Thoracic aorta (tissue), 2 donors: ENCODE measurements at regions not wholly inside any gene's neighbourhood (a gene's known extent, or its start where the extent isn't known, plus 50 kb on each side); places are given as distances from the start of the nearest gene placed in this dataset.

ENCODE experiments used
- ATAC-seq: fragments of 150-250 bp; one replicate; pipeline ENCODE4 v1.8.0; 2017; ENCODE audit warnings: low read depth; ENCODE audit not compliant: insufficient number of reproducible peaks, low FRiP score
- DNase-seq: peaks from one replicate; pipeline ENCODE4 v3.0.0-alpha.2; 2020; ENCODE audit warnings: low spot score
- H3K27ac ChIP-seq, 2 donors: fragments of 200-600 bp; sonication (generic); 1 replicate in 1 of 2; 2 replicates in 1 of 2; pipeline ENCODE4 v1.5.1; 2016; ENCODE audit warnings: mild to moderate bottlenecking in 2 of 2, moderate library complexity in 2 of 2
- H3K27me3 ChIP-seq: fragments of 200-600 bp; sonication (generic); replicated peaks from 2 replicates; pipeline ENCODE4 v1.6.0; 2016; ENCODE audit warnings: mild to moderate bottlenecking; ENCODE audit not compliant: insufficient read depth
- H3K36me3 ChIP-seq: fragments of 200-600 bp; sonication (generic); one replicate; pipeline ENCODE4 v1.5.1; 2016
- H3K4me1 ChIP-seq, 2 donors: fragments of 200-600 bp; sonication (generic); 1 replicate in 1 of 2; 2 replicates in 1 of 2; pipeline versions ENCODE4 v1.5.1 to v1.6.0; 2016; ENCODE audit warnings: low read depth in 2 of 2, mild to moderate bottlenecking in 1 of 2; ENCODE audit not compliant: control insufficient read depth in 1 of 2
- H3K4me3 ChIP-seq: fragments of 200-600 bp; sonication (generic); 2 replicates; pipeline ENCODE4 v1.5.1; 2016; ENCODE audit warnings: mild to moderate bottlenecking
- H3K9me3 ChIP-seq: fragments of 200-600 bp; sonication (generic); 2 replicates; pipeline ENCODE4 v1.5.1; 2016
- TF ChIP-seq, protein P1 (sequence below): fragments of 200-600 bp; sonication (generic); IDR thresholded peaks from one replicate; pipeline ENCODE4 v1.5.1; 2019; ENCODE audit warnings: antibody characterized with exemption

DNA sequence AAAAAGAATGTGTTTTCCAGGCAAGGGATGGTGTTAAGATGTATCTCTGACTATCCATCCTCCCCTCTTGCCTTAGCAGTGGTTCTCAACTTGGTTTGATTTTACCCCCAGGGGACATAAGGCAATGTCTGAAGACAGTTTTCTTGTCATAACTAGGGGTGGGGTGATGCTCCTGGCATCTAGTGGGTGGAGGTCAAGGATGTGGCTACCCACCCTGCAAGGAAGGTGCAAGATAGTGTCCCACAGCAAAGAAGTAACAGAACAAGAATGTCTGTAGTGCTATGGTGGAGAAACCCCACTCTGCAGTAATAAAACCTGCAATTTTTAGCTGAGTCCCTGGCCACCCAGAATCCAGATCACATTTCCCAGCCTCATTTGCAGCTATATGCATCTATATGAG, 81.2 kb upstream of the TBL1X start:
- ATAC-seq = no peak
- TF ChIP-seq, protein P1, sequence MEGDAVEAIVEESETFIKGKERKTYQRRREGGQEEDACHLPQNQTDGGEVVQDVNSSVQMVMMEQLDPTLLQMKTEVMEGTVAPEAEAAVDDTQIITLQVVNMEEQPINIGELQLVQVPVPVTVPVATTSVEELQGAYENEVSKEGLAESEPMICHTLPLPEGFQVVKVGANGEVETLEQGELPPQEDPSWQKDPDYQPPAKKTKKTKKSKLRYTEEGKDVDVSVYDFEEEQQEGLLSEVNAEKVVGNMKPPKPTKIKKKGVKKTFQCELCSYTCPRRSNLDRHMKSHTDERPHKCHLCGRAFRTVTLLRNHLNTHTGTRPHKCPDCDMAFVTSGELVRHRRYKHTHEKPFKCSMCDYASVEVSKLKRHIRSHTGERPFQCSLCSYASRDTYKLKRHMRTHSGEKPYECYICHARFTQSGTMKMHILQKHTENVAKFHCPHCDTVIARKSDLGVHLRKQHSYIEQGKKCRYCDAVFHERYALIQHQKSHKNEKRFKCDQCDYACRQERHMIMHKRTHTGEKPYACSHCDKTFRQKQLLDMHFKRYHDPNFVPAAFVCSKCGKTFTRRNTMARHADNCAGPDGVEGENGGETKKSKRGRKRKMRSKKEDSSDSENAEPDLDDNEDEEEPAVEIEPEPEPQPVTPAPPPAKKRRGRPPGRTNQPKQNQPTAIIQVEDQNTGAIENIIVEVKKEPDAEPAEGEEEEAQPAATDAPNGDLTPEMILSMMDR = no peak

DNA sequence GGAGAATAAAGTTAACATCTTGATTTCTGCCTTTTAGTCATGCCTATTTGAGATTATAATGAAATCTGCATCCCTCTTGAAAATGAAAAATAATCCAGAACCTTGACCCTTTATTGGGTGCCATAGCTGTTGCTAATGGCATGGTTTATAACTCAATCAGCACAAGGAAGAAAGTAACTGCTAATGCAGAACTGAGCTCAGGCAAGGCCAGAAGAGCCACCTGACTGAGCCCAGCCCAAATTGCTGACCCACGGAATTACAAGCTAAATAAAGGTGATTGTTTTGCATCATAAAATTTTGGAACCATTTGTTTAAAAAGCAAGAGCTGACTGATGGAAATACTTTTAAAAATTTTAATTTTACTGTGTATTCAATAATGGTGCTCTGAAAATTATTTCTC, 76.4 kb upstream of the TBL1X start:
- no peak for DNase-seq
- no peaks in the 10 kb centered on the region for H3K27me3 ChIP-seq
- no peak for ATAC-seq
- no peaks in the 10 kb centered on the region for H3K9me3 ChIP-seq
- H3K27ac ChIP-seq = no peak overlapping the region
- TF ChIP-seq, protein P1 = no peak
- no peaks in the 10 kb centered on the region for H3K36me3 ChIP-seq
- H3K4me1 ChIP-seq = no peaks in the 10 kb centered on the region
- no peak overlapping the region for H3K4me3 ChIP-seq

More for the DNA sequence above, 81.2 kb upstream of the TBL1X start:
- no peaks in the 10 kb centered on the region for H3K27me3 ChIP-seq
- no peaks in the 10 kb centered on the region for H3K36me3 ChIP-seq
- H3K4me3 ChIP-seq = no peak overlapping the region
- DNase-seq = no peak
- no peaks in the 10 kb centered on the region for H3K4me1 ChIP-seq
- no peak overlapping the region for H3K27ac ChIP-seq
- H3K9me3 ChIP-seq = no peaks in the 10 kb centered on the region

DNA sequence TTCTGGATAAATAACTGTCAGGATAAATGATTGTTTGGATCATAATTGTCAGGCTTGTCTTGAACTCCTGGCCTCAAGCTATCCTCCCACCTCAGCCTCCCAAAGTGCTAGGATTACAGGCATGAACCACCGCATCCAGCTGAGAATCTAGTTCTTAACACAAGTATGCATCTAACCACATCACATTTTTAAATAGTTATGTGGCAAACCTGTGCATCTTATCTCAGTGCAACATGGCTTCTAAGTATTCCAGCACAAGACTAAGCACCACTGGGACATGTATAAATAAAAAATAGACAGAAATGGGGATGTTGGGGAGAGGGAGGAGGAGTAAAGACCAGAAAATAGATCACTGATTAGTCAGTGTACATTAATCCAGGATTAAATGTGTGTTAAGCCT, 74.7 kb upstream of the TBL1X start:
- H3K27me3 ChIP-seq = no peaks in the 10 kb centered on the region
- no peaks in the 10 kb centered on the region for H3K4me1 ChIP-seq
- TF ChIP-seq, protein P1 = no peak
- ATAC-seq = no peak
- no peaks in the 10 kb centered on the region for H3K9me3 ChIP-seq
- H3K4me3 ChIP-seq = no peak overlapping the region
- no peaks in the 10 kb centered on the region for H3K36me3 ChIP-seq
- DNase-seq = no peak
- no peak overlapping the region for H3K27ac ChIP-seq

DNA sequence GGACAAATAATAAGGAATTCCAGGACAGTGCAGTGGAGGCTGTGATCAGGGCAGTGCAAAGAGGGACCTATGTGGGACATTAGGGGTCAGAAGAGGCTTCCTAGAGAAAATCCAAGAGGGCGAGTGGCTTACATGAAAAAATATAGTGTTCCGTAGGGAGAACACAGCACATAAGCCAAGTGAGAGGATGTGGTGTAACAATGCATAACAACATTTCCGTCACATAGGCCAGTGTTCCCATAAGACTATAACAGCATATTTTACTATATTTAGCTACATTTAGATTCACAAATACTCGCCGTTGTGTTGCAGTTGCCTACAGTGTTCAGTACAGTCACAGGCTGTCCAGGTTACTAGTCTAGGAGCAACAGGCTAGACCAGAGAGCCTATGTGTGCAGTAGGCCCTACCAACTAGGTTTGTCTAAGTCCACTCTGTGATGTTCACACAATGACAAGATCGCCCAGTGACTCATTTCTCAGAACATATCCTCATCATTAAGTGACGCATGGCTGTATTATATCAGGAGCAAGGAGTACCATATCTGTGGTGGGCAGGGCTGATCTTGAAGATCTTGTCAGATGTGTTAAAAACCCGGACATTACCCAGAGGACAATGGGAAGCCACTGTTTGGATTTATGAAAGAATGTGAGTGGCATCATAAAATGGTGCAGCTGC, 74.0 kb upstream of the TBL1X start:
- Histone ChIP-seq H3K27me3 (no peaks in the 10 kb centered on the region), H3K9me3 (no peaks in the 10 kb centered on the region), H3K27ac (no peak overlapping the region), H3K36me3 (no peaks in the 10 kb centered on the region), H3K4me3 (no peak overlapping the region), H3K4me1 (no peaks in the 10 kb centered on the region)
- no peak for ATAC-seq
- TF ChIP-seq, protein P1 = no peak
- no peak for DNase-seq

DNA sequence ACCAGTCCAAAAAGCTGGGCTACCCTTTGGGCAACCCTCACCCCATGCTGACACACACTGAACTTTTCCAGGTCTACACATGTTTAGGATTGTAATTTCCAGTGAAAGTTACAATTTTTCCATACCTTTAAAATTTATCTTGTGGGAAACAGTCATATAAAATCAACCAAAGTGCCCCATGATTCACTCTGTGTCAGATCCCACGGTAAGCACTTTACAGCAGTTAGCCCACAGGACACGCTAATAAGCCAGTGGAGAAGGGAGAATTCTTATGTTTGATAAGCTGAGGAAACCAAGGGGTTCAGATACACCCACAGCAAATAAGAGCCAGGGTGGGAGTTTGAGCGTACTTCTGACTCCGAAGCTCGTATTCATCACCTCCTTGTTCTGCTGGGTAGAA, 72.4 kb upstream of the TBL1X start:
- no peak for ATAC-seq
- Histone ChIP-seq H3K27ac (no peak overlapping the region), H3K9me3 (no peaks in the 10 kb centered on the region), H3K36me3 (no peaks in the 10 kb centered on the region), H3K27me3 (no peaks in the 10 kb centered on the region), H3K4me3 (no peak overlapping the region), H3K4me1 (peaks cover 0 to 9% of the 10 kb centered on the region in 2 donors)
- TF ChIP-seq, protein P1 = no peak
- no peak for DNase-seq
